ENCODE measurements at regions not wholly inside any gene's neighbourhood (a gene's known extent, or its start where the extent isn't known, plus 50 kb on each side); places are given as distances from the start of the nearest gene placed in this dataset.

GRCh38 chr13:72397265-72397664 is 330.2 kb downstream of the MZT1 start:
- TF ChIP-seq MTA2 (IDR thresholded peaks at IDR 0.05; ENCODE audit: low read depth) (no peak), CHD2 (IDR thresholded peaks at IDR 0.05; ENCODE audit: borderline replicate concordance, low read depth, low read length) (no peak), POLR2AphosphoS5 (IDR thresholded peaks at IDR 0.05; ENCODE audit: low read length) (no peak), GABPA (IDR thresholded peaks at IDR 0.05; ENCODE audit: low read depth) (no peak), RCOR1 (conservative IDR thresholded peaks at IDR 0.05; ENCODE audit: low read depth, low read length) (no peak), ZNF592 (IDR thresholded peaks at IDR 0.05) (no peak)
